Cardiac muscle cell (in vitro differentiated cells and primary cell): ENCODE measurements at regions not wholly inside any gene's neighbourhood (a gene's known extent, or its start where the extent isn't known, plus 50 kb on each side); places are given as distances from the start of the nearest gene placed in this dataset.
"Not testable (repeated sequence)": the region's sequence is repeated elsewhere in the genome, so short reads cannot be mapped to it uniquely, and the experiment has no call there.

Experiments
- DNase-seq, 2 donors: peaks; one replicate each; pipeline versions ENCODE4 v3.0.0 to v3.0.0-alpha.2; 2010 to 2017; ENCODE audit warnings: low read depth in 1 of 2, low spot score in 1 of 2
- H3K27ac ChIP-seq: fragments of 200-600 bp; sonication (generic); 2 replicates; pipeline ENCODE4 v1.5.1; 2016
- H3K27me3 ChIP-seq: fragments of 200-600 bp; sonication (generic); 2 replicates; pipeline ENCODE4 v1.6.0; 2016; ENCODE audit warnings: control low read depth
- H3K36me3 ChIP-seq: fragments of 200-600 bp; sonication (generic); 2 replicates; pipeline ENCODE4 v1.5.1; 2016; ENCODE audit warnings: control low read depth
- H3K4me1 ChIP-seq: fragments of 200-600 bp; sonication (generic); 2 replicates; pipeline ENCODE4 v1.8.1; 2017; ENCODE audit warnings: low read depth, mild to moderate bottlenecking, mixed run types
- H3K4me3 ChIP-seq: fragments of 200-600 bp; sonication (generic); 2 replicates; pipeline ENCODE4 v1.5.1; 2016; ENCODE audit warnings: mild to moderate bottlenecking
- H3K9me3 ChIP-seq: fragments of 200-600 bp; sonication (generic); 2 replicates; pipeline ENCODE4 v1.5.1; 2017; ENCODE audit warnings: low read depth, mild to moderate bottlenecking, control low read depth
- CTCF ChIP-seq: IDR thresholded peaks from 2 replicates; pipeline ENCODE4 v1.5.1; 2012; ENCODE audit warnings: low read depth, mild to moderate bottlenecking, low read length

GRCh38 chr9:24817756-24818155, 272.1 kb upstream of the IZUMO3 start:
- no peaks in the 10 kb centered on the region for H3K4me1 ChIP-seq
- no peaks in the 10 kb centered on the region for H3K27me3 ChIP-seq
- no peaks in the 10 kb centered on the region for H3K9me3 ChIP-seq
- no peak overlapping the region for H3K27ac ChIP-seq
- no peak for TF ChIP-seq CTCF
- DNase-seq = no peak
- H3K36me3 ChIP-seq = no peaks in the 10 kb centered on the region
- no peak overlapping the region for H3K4me3 ChIP-seq

- no peaks in the 10 kb centered on the region for H3K4me1 ChIP-seq
- DNase-seq = no peak
These were observed 270.3 kb upstream of the IZUMO3 start for GRCh38 chr9:24816006-24816405.

GRCh38 chr9:24801344-24801743, 255.6 kb upstream of the IZUMO3 start:
- Histone ChIP-seq H3K4me1 (no peaks in the 10 kb centered on the region), H3K36me3 (no peaks in the 10 kb centered on the region), H3K9me3 (no peaks in the 10 kb centered on the region), H3K27me3 (no peaks in the 10 kb centered on the region), H3K27ac (no peak overlapping the region), H3K4me3 (no peak overlapping the region)
- DNase-seq = no peak
- TF ChIP-seq CTCF = no peak

More at GRCh38 chr9:24816006-24816405, 270.3 kb upstream of the IZUMO3 start:
- no peaks in the 10 kb centered on the region for H3K36me3 ChIP-seq
- H3K27ac ChIP-seq = no peak overlapping the region
- no peaks in the 10 kb centered on the region for H3K9me3 ChIP-seq
- TF ChIP-seq CTCF = no peak
- no peaks in the 10 kb centered on the region for H3K27me3 ChIP-seq
- H3K4me3 ChIP-seq = no peak overlapping the region

GRCh38 chr9:24793787-24794186, 248.1 kb upstream of the IZUMO3 start:
- Histone ChIP-seq H3K36me3 (no peaks in the 10 kb centered on the region), H3K4me1 (no peaks in the 10 kb centered on the region), H3K27ac (no peak overlapping the region), H3K9me3 (no peaks in the 10 kb centered on the region), H3K27me3 (no peaks in the 10 kb centered on the region), H3K4me3 (no peak overlapping the region)
- TF ChIP-seq CTCF = no peak
- no peak for DNase-seq

- Histone ChIP-seq H3K9me3 (no peaks in the 10 kb centered on the region), H3K36me3 (no peaks in the 10 kb centered on the region), H3K27ac (no peak overlapping the region), H3K4me3 (no peak overlapping the region), H3K27me3 (no peaks in the 10 kb centered on the region), H3K4me1 (no peaks in the 10 kb centered on the region)
- DNase-seq = no peak
- TF ChIP-seq CTCF = no peak
These were observed 230.5 kb upstream of the IZUMO3 start for GRCh38 chr9:24776226-24776625.

- not testable (repeated sequence) for H3K4me3 ChIP-seq, H3K27ac ChIP-seq, DNase-seq, H3K9me3 ChIP-seq, H3K4me1 ChIP-seq, H3K36me3 ChIP-seq, H3K27me3 ChIP-seq
These were observed 228.5 kb upstream of the IZUMO3 start for GRCh38 chr9:24774199-24774598.
